ENCODE measurements at regions not wholly inside any gene's neighbourhood (a gene's known extent, or its start where the extent isn't known, plus 50 kb on each side); places are given as distances from the start of the nearest gene placed in this dataset.

DNA sequence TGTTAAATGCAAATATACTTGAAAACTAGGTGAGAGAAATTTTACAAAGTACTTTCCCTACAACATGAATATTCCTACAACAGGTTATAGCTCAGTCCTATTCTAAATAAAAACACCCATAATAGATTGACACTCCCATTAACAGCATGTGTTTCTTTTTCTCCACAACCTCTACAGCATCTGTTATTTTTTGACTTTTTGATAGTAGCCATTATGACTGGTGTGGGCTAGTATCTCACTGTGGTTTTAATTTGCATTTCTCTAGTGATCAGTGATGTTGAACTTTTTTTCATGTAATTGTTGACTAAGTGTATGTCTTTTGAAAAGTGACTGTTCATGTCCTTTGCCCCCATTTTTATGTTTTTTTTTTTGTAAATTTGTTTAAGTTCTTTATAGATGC lies 1506.1 kb upstream of the CDH9 start:
- TF ChIP-seq POLR2A (IDR thresholded peaks at IDR 0.05; ENCODE audit: low read depth, low read length): no peak
- no peak for TF ChIP-seq CTCF (IDR thresholded peaks at IDR 0.05; ENCODE audit: extremely low read depth in 1 of 2, insufficient read depth in 1 of 2, low read depth in 1 of 2, low read length in 2 of 2)
- no peak for TF ChIP-seq POLR2AphosphoS5 (IDR thresholded peaks at IDR 0.05; ENCODE audit: insufficient read depth, low read depth, low read length)
- no peak for TF ChIP-seq GATA2 (IDR thresholded peaks at IDR 0.05; ENCODE audit: insufficient read depth, insufficient read length, low read depth, low read length)
- no peak for TF ChIP-seq FOS (IDR thresholded peaks at IDR 0.05; ENCODE audit: borderline replicate concordance, insufficient read depth, low read length)
- no peak for TF ChIP-seq EZH2 (IDR thresholded peaks at IDR 0.05; ENCODE audit: borderline replicate concordance, low read depth, low read length, severe bottlenecking)
- no peak for TF ChIP-seq MAX (IDR thresholded peaks at IDR 0.05; ENCODE audit: insufficient read depth, insufficient read length)
- TF ChIP-seq JUN (IDR thresholded peaks at IDR 0.05; ENCODE audit: borderline replicate concordance, insufficient read depth, insufficient read length, low read depth): no peak
- TF ChIP-seq MYC (IDR thresholded peaks at IDR 0.05; ENCODE audit: low read depth, low read length): no peak

Measured in endothelial cell of umbilical vein (primary cell).